ENCODE measurements at regions not wholly inside any gene's neighbourhood (a gene's known extent, or its start where the extent isn't known, plus 50 kb on each side); places are given as distances from the start of the nearest gene placed in this dataset.

DNA sequence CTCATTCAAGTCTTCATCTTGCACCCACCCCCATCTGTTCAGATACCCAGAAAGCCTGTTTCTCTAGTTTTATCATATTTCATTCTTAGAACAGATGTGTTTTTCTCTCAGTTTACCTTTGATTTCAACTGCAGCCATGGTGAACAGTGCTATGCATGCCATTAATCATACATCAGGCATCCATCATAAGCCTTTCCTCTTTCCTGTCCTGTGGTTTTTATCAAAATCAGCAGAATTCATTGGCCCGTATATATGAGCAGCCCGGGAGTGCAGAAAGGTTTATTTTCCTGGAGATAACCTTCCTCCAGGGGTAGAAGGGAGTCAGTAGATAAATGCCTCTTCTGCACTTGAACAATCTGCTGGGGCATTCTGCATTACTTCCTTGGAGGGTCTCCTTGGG, 65.7 kb downstream of the IL21 start:
- in situ Hi-C loops (cut with HindIII; ENCODE audit: low sequenced_read_pairs), result no loop called here

DNA sequence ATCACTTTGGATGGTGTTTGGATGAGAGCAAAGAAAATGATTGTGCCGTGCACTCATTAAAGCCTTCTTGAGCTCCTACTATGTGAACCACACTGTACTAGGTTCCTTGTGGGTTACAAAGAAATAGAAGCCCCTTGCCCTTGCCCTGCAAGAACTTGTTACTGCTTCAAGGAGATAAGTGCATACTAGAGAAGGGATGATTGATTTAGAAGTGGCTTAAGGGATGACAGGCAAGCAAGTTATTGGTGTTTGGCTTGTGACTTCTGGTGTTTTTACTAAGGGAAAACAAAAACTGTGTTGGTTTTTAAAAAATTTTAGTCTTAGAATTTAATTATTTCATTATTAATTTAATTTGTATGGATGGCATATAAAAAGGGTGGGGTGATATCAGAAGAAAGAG, 67.4 kb downstream of the IL21 start:
- in situ Hi-C loops (cut with HindIII; ENCODE audit: low sequenced_read_pairs), result no loop called here

DNA sequence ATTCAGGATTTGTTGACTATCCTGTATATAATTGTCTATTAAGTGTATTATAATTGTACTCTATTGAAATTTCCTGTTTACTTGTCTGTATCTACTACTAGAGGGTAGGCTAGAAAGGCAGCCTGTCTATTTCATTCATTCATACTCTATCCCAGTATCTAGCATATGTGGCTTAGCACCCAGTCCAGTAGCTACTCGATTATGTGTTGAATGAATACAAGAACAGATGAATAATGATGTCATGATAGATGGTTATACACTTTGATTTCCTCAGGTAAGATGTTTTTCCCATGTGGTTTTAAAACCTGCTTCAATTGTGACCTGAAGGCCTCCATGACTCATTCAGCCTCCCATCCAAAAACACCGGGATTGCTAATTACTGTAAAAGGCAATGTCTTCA, 68.0 kb downstream of the IL21 start:
- in situ Hi-C loops (cut with HindIII; ENCODE audit: low sequenced_read_pairs), result no loop called here

DNA sequence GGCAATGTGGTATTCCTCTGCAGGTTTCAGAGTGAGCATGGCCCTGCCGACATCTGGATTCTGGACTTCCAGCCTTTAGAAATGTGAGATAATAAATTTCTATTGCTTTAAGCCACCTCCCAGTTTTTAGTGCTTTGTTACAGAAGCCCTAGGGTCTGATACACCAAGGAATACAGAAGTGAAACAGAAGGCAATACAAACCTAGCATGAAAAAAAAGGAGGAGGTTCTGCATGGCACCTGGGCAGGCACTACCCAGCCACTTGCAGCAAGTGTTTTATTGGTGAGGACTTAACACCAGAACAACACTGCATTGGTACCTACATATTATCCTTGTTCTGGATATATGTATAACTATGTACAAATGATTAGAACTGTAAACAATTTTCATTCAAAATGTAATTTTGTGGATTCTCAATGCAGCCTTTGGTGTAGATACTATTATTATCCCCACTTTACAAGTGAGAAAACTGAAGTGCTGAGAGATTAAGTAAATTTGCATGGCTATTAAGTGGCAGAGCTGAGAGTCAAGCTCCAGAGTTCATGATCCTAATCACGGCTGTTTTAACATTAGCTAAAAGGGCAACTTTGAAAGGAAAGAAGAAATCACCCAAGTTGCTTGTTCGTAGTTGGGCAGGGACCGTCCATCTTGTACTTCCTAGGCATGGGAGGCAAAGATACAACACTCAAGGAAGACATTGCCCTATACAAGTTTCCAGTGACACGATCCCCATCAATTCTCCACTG, 71.8 kb downstream of the IL21 start:
- in situ Hi-C loops (cut with HindIII; ENCODE audit: low sequenced_read_pairs), result no loop called here

DNA sequence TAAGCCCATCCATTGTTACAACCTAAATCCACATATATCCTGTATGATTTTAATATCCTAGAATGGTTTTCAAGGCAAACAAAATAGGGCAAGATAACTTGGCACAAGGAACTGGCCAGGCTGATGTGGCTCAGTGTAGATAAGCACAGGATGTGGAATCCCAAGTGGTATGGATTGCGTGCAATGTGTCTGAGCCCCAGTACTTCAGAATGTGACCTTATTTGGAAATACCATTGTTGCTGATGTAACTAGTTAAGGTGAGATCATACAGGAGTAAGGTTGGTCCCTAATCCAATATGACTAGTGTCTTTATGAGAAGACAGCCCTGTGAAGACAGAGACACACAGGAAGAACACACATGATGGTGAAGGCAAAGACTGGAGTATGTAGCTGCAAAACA, 72.4 kb downstream of the IL21 start:
- in situ Hi-C loops (cut with HindIII; ENCODE audit: low sequenced_read_pairs), result no loop called here

DNA sequence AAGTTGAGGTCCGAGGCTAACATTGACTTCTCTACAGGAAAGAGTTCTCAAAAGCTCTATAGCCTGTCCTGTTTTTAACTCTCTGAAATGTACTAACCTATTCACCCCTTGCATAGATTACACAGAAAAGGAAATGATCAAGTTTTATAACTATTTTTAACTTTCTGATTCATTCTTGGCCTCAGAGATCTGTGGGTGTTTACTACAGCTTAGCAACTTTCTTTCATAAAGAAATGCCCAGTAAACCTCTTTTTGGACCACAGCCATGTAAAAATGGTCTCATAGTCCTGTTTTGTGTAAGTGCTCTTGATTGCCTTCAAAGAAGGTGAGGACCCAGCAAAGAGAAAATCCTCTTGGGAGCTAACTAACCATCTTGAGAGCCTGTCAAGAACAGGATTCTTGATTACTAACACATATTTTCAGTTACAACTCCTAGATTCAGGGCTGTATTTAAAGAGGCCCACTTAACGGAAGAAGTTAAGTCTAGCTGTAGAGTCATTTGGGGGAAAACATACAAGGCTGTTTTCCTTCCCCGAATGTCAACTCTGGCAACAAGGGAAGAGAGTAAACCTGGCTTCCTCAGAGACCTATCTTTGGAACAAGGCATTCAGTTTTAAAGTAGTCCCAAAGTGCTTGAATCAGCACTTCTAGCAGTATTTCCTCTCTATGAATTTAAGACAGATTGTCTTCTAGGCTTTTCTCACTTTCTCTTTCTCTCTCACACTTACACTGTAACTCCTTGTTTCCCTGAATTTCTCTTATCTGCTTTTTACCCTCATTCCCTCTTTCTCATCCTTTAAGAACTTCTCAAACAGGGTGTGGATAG, 78.2 kb downstream of the IL21 start:
- in situ Hi-C loops (cut with HindIII; ENCODE audit: low sequenced_read_pairs), result no loop called here

DNA sequence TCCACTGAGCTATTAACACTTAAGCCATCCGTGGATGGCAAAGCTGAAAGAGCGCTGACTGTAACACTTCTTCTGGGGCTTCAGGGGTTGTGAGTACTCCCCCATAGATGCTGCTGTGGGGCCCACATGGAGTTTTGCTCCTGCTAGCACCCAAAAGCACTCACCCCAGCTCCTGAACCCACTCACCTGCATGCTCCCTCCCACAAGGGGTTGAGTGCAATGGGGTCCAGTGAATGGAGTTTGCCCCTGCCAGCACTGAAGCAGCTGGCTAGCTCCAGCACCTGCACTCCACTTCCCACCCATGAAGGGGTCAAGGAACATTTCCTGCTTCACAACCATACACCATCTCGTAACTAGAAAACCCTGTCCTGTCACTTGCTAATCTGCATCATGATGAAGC, 78.9 kb downstream of the IL21 start:
- in situ Hi-C loops (cut with HindIII; ENCODE audit: low sequenced_read_pairs), result no loop called here

DNA sequence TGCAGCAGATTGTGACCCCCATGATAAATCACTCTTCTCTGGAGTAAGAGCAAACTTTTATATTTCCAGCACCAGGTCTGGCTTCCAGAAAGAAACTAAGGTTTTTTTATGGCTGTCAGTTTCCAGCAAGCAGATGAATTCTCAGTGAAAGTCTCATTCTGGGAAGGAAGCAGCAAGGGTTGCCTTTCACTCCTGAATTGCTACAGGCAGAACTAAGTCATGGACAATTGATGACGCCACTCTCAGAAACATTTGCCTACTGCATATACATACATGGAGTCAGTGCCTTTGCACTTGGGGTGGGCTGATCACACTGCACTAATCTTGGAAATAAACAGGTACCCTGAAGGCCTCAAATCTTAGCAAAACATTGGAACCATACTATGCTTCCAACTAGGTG, 80.0 kb downstream of the IL21 start:
- in situ Hi-C loops (cut with HindIII; ENCODE audit: low sequenced_read_pairs), result no loop called here

DNA sequence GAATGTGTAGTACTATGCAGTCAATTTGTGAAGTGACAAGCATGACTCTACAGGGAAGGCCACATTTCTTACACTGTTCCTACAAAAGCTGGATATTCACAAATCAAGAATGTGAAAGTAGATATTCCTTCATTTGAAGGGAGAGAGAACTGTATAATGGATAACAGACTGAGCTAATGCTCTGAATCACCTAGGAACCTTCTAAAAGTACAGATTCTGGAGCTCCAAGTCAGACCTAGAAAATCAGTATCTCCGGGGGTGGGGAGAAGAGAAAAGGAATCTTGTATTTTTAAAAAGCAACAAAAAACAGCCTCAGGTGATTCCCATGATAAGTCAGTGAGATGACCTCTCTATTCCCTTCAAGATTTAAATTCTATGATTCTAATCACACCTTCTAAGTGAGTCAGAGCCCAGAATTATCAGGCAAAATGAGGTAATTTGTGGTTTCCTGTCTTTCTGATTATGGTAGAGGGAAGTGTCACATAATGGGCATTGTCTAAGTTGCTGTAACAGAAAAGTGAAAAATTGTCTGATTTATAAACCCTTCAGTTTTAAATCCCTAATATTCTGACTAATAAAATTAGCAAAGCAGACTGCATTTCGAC, 80.9 kb downstream of the IL21 start:
- in situ Hi-C loops (cut with HindIII; ENCODE audit: low sequenced_read_pairs), result no loop called here

DNA sequence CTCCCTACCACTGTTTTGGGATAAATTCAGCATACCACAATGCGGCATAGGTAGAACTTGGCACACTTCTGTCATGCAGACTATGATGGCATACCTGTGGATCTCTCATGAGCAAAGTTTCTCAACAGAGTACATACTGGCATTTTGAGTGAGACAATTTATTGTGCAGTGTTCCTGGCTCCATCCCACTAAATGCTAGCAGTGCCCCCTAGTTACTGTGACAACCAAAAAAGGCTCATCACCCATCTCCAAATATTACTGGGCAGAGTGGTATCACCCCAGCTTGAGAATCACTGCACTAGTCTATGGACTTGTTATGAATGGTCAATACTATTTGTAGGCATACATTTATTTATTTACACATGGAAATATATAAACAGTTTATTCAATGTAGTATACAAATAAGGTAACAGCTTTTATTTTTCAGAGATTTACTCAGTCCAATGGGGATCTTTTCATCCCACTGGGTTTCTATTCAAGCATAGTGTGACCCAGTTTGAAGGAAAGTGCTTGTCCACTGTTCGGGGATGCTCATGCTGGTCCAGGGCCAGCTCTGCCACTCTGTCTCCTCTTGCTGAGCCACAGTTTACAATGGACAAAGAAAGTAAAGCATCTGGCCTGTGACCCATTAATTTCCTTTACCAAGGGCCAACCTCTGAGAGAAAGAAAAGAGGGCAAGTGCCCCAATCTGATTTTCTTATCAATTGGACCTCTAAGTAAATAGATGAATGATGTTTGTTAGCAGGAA, 81.0 kb upstream of the IL2 start:
- in situ Hi-C loops (cut with HindIII; ENCODE audit: low sequenced_read_pairs), result no loop called here

DNA sequence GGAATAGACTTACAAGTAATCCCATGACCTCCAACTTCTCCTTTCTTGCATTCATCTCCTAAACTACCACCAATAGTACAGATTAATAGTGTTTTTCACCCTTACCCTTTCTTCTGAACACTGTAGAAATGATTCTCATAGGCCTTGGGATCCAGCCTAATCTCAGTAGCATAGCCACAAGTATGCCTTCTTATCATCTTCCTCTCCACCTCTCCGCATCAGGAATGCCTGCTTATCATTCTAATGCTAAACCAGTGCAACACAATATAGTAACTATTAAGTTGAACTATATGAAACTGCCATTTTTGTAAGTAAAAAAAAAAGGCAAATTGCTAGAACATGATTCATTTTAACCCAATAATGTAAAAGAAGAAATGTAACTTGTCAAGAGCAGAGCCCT, 79.5 kb upstream of the IL2 start:
- in situ Hi-C loops (cut with HindIII; ENCODE audit: low sequenced_read_pairs), result no loop called here

DNA sequence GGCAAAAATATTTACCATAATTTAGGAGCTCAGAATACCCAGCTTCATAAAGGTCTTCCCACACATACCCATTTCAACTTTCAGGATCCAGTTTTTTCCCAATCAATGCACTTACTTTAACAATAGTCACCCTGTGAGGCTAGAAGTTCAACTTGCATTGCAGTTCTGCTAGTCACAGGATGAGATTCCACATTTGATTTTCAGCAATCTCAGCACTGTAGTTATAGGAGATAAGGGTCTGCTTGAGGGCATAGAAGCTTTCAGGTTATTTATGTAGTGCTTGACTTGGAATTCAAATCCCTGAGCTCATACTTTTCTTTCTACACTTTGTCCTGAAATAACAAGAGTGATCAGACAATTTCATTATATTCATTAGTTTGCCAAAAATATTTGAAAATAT, 78.3 kb upstream of the IL2 start:
- in situ Hi-C loops (cut with HindIII; ENCODE audit: low sequenced_read_pairs), result no loop called here

DNA sequence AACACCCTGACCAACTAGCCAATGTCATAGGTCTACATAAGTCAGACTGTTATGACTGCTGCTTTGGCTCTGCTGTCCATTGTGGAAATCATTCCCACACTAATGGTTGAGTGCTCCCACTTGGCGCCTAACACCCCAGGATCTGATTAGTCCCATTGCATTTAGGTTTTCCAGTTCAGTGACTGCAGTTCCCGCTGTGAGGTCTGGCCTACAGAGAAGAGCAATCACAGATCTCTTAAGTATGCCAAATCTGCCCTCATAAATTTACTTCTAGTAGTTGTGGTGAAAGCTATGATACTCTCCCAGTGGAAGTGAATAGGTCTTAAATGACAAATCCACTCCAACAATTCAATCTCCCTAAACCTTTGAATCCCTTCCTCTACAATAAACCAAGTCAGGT, 77.3 kb upstream of the IL2 start:
- in situ Hi-C loops (cut with HindIII; ENCODE audit: low sequenced_read_pairs), result no loop called here

DNA sequence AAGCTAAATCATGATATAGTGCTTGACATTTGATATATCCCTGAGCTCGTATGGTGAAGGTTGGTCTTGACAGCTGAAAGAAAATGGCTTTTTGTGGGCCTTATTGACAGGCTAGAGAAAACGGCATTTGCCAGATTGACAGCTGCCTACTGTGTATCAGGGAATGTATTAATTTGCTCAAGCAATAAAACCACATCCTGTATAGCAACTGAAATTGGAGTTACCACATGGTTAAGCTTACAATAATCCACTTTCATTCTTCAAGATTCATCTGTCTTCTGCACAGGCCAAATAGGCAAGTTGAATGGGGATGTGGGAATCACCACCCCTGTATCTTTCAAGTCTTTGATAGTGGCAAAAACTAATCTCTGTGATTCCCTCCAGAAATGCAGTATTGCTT, 76.2 kb upstream of the IL2 start:
- in situ Hi-C loops (cut with HindIII; ENCODE audit: low sequenced_read_pairs), result no loop called here

DNA sequence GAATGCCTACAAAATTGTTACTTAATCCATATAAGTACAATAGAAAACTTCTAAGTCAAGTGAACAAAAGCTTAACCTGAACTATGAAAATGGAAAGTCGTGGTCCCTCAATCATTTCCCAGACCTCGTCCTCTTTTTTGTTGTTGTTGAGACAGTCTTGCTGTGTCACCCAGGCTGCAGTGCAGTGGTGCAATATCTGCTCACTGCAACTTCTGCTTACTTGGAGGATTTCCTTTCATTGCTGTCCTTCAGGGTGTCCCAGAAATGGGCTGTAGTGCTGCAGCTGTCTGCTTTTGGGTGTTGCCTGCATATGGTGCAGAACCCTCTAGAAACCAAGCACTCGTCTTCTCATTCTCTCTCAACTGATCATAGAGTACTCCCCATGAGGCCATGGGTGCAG, 75.0 kb upstream of the IL2 start:
- in situ Hi-C loops (cut with HindIII; ENCODE audit: low sequenced_read_pairs), result no loop called here

DNA sequence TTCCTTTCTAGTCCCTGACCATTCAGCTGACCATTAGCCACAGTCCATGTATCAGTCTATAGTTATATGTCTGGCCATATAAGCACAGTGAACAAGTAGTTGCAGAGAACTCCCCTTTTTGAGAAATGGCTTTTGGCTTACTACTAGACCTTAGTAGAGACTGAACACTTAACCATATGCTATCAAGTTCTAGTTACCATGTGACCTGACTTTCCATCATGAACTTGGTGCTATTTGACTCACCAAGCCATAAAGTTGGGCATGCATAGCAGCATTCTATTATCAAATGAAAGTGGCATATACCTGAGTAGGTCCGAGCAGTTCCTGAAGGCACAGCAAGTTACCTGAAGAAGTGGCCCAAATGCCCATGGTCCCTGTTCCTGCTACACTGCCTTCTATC, 74.5 kb upstream of the IL2 start:
- in situ Hi-C loops (cut with HindIII; ENCODE audit: low sequenced_read_pairs), result no loop called here

DNA sequence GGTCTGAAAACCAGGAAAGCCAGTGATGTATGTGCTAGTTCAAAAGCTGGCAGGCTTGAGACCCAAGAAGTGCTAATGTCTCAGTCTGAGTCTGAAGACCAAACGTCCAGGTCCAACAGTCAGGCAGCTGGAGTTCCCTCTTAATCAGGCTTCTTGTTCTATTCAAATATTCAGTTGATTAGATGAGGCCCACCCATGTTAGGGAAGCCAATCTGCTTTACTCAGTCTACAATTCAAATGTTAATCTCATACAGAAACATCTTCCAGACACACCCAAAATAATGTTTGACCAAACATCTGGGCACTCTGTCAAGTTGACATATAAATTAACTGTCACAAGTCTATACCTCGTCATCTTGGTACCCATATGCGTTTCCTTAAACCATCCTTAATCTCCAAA, 72.4 kb upstream of the IL2 start:
- in situ Hi-C loops (cut with HindIII; ENCODE audit: low sequenced_read_pairs), result no loop called here

DNA sequence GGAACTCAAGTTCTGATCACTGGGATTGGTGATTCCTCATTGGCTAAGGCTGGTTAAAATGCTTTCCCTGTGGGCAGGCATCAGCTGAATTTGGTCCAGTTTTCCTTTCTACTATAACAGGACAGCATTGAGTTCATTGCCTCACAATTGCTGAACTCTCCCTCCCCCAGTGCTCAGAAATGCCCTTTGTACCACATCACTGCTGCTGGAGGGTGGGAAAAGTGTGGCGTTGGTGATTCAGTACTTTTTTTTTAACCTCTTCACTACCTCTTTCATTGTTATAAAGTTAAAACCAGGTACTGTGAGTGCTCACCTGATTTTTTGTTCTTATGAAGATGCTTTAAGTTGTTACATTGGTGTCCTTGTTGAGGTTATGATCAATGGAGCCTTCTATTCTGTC, 69.3 kb upstream of the IL2 start:
- in situ Hi-C loops (cut with HindIII; ENCODE audit: low sequenced_read_pairs), result no loop called here

DNA sequence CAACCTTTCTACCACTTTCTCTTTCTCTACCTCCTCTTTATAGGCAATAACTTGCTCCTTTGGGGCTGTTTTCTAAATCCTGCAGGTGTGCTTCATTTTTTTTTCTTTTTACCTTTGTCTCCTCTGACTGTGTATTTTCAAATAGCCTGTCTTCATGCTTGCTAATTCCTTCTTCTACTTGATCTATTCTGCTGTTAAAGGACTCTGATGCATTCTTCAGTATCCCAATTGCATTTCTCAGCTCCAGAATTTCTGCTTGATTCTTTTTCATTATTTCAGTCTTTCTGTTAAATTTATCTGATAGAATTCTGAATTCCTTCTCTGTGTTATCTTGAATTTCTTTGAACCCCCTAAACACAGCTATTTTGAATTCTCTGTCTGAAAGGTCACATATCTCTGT, 67.7 kb upstream of the IL2 start:
- in situ Hi-C loops (cut with HindIII; ENCODE audit: low sequenced_read_pairs), result no loop called here

DNA sequence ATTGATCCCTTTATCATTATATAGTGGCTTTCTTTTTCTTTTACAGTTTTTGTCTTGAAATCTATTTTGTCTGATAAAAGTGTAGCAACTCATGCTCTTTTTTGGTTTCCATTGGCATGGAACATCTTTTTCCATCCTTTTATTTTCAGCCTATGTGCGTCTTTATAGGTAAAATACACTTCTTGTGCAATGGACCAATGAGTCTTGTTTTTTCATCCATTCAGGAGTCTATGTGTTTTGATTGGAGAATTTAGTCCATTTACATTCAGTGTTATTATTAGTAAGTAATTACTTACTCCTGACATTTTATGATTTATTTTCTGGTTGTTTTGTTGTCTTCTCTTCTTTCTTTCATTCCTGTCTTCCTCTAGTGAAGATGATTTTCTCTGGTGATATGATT, 66.4 kb upstream of the IL2 start:
- in situ Hi-C loops (cut with HindIII; ENCODE audit: low sequenced_read_pairs), result no loop called here

DNA sequence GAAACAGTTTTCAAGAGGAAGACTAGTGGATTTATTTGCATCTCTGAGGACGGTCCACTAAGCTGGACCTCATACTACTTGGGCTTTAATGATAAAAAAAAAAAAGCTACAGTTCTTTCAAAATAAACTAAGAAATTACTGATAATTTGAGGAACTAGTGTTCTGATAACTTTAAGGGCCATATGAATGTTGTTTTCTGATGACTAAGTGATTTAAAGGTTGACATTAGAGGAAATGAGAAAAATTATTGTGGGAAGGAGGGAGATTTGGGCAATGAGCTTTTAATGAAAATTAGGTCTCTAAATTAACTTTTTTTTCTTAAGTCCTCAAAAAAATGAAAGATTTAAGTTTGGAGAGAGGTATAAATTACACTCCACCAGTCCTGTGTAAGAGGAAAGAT, 60.8 kb upstream of the IL2 start:
- in situ Hi-C loops (cut with HindIII; ENCODE audit: low sequenced_read_pairs), result no loop called here

DNA sequence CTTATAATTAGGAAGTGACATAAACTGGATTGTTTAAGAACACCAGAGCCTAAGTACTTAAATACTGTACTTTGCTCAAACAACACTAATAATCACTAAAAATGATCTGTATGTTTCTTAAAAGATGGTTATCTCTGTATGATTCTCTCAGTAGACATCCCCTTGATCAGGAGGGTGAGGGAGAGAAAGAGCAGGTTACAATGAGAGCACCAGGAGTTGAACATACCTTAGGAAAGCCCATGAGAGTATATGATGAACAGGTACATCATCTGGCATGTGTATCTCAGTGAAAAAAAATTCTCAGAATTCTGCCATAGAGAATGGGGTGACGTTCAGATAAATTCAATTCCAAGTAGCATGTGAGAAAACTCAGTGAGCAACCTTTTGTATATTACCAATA, 59.9 kb upstream of the IL2 start:
- in situ Hi-C loops (cut with HindIII; ENCODE audit: low sequenced_read_pairs), result no loop called here
